K562 (cell line): ENCODE measurements at regions not wholly inside any gene's neighbourhood (a gene's known extent, or its start where the extent isn't known, plus 50 kb on each side); places are given as distances from the start of the nearest gene placed in this dataset.
A peak's percentile ranks its signal among the peaks of the same experiment; 100 is the strongest.

Experiments
- KDM5B ChIP-seq: fragments of 200-600 bp; sonication (generic); IDR thresholded peaks from 2 replicates; pipeline ENCODE4 v1.6.1; 2012; ENCODE audit warnings: low read depth, mild to moderate bottlenecking, moderate library complexity, low read length, control low read depth, inconsistent platforms; ENCODE audit not compliant: insufficient replicate concordance
- TBP ChIP-seq: optimal IDR thresholded peaks from 2 replicates; pipeline ENCODE3; 2011; ENCODE audit warnings: low read depth, low read length, improper control_type of control experiment
- ZNF407 ChIP-seq: fragments of 450-650 bp; IDR thresholded peaks from 2 replicates; pipeline ENCODE4 v1.6.1; 2016; ENCODE audit warnings: low read depth

GRCh38 chr1:143584508-143584907 lies 387.3 kb downstream of the FAM72C start (continued):
- no peak for TF ChIP-seq ZNF407
- TF ChIP-seq TBP, result peak; percentile 71
- TF ChIP-seq KDM5B, result no peak
